Left renal cortex interstitium (tissue), 4 donors: ENCODE measurements at regions not wholly inside any gene's neighbourhood (a gene's known extent, or its start where the extent isn't known, plus 50 kb on each side); places are given as distances from the start of the nearest gene placed in this dataset.
"Not testable (repeated sequence)": the region's sequence is repeated elsewhere in the genome, so short reads cannot be mapped to it uniquely, and the experiment has no call there.

Source experiments
- DNase-seq, 4 donors: peaks; one replicate each; pipeline ENCODE4 v3.0.0-alpha.2; 2013; ENCODE audit warnings: low read depth in 4 of 4, low spot score in 2 of 4, missing footprints in 1 of 4

DNA sequence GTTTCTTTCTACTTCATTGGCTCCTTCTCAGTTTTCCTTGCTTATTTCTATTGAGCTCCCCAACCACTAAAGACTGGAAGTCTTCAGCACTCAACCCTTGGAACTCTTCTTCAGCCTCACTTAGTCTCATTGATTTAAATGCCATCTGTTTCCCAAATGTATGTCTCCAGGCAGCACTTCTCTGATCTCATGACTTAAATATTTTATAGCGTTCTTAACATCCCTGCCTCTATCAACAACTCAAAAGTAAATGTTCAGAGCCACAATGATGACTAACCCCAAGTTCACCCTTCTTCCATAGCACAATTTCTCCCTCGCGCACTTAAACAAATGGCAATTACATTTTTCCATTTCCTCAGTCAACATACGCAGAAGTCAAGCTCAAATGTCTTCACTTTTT, 1393.3 kb downstream of the ARAP2 start:
- DNase-seq, result no peak

DNA sequence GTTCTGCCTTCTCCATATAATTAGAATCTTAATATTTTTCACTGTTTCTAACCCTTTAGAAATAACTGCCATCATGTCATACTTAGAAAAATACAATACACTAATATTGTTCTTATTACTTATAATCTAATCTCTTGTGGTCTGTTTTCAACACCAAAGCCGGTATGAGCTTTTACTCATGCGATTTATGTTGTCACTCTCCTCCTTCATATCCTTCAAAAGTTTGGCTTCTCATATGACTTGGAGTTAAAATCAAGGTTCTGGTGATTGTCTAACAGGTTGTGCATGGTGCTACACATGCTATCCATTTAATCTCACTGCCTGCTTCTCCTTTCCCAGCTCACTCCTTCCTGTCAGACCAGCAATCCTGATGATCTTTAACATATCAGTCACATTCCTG, 1392.9 kb downstream of the ARAP2 start:
- no peak for DNase-seq

DNA sequence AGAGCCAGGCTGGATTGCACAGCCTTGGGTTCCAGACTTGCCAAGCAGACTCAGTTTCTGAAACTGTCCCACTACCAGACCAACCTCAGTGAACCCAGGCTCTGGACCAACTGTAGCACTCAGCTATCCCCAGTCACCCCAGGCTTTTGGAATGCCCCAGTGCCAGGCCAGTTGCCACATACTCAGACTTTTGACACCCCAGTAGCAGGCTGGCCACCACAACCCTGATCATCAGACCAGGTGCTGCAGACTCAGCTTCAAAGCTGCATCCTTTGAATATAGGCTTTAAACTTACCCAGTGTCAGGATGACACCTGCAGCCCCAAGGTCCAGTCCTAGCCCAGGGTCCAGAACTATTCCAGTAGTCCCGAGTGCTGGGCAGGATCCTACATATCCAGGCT, 1389.9 kb downstream of the ARAP2 start:
- no peak for DNase-seq

DNA sequence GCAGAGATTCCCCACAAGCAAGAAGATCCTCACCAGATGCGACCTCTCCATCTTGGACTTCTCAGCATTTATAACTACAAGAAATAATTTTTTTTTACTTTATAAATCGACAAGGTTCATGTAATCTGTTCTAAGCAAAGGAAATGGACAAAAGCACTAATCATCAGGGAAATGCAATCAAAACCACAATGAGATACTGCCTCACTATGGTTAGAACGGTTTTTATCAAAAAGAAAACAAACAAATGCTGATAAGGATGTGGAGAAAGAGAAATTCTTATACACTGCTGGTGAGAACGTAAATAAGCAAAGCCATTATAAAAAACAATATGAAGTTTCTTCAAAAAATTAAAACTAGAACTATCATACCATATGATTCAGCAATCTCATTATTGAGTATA, 1382.6 kb downstream of the ARAP2 start:
- no peak for DNase-seq

DNA sequence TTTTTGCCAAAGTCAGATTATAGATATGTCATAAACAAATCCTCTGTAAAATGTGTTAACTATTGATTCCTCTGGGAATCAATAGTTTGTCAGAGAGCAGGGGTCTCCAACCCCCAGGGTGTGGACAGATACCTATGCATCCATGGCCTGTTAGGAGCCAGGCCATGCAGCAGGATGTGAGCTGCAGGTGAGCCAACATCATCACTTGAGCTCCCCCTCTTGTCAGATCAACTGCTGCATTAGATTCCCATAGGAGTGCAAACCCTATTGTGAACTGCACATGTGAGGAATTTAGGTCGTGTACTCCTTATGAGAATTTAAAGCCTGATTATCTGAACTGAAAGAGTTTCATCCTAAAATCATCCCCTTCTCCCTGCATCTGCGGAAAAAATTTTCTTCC, 1365.4 kb downstream of the ARAP2 start:
- no peak for DNase-seq

DNA sequence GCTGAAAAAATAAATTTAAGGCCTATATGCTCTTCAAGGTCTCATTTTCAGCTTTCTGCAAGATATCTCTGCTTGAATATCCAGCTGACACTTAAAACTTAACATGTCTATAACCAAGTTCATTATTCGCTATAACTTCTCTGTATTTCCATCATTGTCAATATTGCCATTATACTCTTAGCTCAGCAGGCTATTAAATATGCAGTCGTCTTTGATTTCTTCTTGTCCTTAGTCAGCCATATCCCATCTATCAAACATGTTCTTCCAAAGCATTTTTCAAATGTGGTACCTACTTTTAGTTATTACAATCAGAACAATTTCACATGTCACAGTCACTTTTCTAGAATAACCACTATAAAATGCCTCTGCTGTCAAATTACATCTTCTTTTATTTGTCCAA, 1364.1 kb downstream of the ARAP2 start:
- DNase-seq, result no peak

DNA sequence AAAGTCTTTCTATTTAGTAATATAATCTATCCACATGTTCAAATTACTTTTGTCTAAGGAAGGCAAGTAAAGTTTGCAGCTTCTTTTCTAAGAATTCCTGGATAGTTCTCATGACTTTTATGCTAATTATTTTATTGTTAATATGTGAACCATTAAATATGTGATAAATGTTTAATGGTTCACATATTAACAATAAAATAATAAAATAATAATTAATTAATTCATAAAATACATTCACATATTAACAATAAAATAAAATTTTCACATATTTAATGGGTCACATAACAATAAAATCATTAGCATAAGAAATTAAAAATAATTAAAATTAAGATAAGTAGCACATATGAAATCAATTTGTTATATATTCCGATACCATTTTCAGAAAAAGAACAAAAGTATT, 1352.4 kb downstream of the ARAP2 start:
- DNase-seq, result no peak

DNA sequence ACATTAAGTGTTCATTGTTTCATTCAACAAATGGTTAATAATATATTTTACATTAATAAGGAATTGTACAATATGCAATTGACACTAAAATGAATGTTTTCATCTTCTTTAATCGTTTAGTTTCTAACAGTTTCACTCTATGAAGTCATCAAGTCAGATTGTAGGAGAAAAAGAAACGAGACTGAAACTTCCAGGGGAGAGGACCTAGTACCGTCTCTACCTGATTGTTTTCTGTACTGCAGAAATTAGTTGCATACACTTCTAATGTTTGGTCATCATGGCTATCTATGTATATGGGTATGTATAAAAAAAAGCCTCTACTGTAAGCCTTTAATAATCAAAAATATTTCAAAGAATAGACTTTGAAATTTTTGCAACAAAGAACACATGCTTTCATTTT, 1350.9 kb downstream of the ARAP2 start:
- DNase-seq, result no peak

DNA sequence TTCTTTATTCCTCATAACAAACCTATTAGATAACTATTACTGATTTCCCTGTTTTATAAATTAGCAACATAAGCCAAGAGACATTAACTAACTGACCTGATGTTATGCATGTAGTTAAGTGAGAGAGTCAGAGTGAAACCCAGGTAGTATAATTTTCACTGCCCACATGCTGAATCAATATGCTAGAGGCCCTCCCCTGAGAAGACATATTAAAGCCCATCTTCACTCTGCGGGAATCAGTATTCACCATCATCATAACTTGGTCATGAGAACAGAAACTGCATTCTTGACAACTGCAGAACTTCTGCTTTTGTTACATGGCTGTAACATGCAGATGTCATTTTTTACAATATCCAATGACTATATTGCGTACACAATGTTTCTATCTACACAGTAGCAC, 1324.3 kb downstream of the ARAP2 start:
- DNase-seq, result no peak

DNA sequence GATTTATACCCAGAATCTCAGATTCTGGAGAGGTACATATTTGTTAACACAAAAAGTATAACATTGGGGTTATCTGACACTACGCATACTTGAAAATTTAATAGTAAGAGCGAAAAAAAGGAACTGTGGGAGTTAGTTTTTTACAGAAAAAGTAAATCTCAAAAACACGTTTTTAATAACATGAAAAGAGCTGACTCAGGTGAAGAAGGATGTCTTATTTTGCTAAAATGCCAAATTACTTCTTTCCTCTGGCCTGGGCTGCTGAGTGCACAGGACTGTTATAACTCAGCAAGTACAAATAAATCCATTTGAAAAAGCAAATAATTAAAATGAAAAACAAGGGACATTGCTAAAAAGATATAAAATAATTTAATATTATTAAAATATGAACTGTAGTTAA, 1322.9 kb downstream of the ARAP2 start:
- DNase-seq, result no peak

DNA sequence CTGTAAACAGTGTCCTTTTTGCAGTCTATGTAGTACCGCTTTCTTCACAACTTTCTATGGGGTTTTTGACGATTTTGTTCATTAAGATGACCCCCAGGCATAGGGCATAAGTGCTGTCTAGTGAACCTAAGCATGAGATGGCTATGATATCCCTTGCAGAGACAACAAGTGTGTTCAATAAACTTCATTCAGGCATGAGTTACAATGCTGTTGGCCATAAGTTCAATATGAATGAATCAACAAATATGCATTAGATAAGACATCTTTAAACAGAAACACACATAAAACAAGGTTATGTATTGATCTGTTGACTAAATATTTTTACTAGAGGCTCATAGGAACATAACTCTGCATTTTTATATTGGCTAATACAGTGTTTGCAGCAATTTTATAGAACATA, 1322.0 kb downstream of the ARAP2 start:
- no peak for DNase-seq

DNA sequence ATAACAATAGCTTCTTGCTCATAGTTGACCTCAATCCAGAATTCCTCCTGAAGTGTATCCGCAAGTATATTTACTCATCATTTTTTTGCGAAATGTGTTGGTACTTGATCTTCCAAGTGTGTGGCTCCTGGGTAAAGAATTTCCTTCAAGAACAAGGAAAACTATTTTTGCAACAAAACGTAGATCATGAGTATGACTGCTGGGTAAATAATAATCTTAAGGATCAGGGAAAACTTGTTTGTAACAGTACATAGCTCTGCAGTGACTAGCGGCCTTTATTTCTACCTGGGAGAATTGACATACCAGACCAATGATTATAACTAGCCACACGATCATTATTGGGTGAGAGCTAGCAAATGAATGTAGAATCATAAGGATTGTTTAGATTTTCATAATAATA, 1311.7 kb downstream of the ARAP2 start:
- no peak for DNase-seq

DNA sequence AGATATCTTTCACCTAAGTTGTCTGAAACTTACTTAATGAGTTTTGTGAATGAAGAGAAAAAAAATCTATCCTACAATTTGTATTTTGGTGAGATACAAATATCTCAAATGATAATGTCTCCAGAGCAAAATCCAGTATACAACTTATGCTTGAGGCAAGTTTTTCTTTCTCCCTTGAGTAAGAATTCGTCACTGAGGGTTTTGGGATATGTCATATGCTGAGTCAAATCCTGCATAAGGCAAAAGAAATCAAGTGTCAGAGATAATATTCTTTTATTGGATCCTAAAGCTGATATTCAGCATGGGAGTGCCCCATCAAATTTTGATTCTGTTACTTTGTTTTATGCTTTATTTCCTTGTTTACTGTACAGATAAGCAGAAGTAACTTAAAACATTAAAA, 1308.6 kb downstream of the ARAP2 start:
- no peak for DNase-seq

DNA sequence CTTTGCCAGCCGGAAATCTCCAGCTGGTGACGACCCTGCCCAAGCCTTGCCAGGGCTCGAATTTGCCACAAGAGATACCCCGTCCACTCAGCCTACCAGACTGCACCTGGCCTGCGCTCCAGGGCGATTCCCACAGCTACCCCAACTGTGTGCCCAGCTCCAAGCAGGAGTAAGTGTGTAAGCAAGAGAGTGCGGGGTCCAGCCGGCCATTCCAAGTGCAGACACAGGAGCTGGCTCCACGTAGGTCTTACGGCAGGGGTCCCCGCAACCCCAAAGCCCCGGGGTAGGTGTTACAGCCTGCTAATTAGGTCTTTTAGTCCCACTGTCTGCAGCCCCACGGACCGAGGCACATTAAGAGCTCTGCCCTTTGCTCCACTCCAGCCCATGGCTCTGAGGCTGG, 1305.2 kb downstream of the ARAP2 start:
- DNase-seq, result no peak

DNA sequence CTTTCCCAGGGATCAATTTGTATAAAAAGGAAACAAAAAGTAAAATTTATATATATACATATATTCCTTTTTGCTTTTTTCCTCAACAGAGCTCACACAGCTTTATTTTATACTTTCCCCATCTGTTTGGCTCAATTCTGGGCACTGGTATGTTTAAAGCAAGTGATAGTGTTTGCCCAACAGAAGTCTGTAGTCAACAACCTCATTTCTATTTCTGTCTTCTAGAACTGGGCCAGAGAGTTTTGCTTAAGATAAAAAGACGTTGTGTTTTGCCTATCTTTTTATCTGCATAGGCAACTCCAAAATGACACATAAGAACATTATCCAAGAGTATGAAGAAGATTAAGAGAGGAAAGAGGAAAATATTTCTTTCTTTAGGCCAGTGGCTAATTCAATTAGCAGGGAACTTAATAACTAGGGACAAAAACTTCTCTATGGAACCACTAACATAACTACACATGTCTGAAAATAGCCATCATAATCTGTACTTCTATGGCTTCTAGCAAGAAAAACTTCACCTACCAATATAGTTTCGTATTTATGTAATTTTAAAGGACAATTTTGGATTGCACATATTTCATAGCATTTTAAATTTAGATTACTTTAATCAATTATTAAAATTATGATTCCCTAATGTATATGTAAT, 1300.5 kb downstream of the ARAP2 start:
- no peak for DNase-seq

DNA sequence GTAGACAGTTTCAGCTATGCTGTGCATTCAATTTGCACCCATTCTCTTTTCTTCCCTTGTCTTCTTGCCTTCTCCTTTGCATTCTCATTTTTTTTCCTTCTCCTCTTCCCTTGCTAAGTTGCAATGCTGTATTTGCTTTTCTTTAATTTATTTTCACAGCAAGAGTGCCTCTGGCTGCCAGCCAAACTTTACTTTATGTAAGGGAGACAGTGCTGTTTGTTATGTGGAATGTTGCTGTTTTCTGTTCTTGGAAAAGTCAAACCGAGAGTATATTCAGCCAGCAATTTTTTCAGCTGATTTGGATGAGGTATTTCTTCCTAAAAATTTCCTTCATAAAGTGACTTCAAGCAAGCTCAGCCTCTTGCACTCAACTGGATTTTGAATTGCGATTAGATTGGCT, 1293.4 kb downstream of the ARAP2 start:
- peak in 2 of 4 donors; percentile 1 to 16 for DNase-seq

DNA sequence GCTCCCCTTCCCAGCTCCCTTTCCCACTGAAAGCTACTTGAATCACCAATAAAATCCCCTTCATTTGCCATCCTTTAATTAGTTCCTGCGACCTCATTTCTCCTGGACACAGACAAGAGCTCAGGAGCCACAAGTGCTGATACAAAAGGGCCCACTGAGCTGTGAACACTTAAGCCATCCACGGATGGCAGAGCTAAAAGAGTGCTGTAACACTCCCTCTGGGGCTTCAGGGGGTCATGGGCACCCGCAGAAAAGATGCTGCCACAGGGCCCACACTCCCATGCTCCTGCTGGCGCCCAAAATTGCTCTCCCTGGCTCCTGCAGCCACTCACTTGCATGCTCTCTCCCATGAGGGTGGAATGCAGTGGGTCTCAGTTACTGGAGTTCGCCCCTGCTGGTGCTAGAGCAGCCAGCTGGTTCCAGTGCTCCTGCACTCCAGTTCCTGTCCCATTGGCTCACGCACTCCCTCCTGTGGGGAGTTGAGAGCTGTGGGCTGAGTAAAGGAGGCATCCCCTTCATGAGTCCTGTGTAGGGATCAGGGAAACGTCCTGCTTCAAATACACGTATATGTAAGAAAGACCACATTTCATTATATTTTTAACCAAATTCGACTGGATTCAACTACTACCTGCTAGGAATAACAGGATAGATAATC, 1291.0 kb downstream of the ARAP2 start:
- DNase-seq, result no peak

DNA sequence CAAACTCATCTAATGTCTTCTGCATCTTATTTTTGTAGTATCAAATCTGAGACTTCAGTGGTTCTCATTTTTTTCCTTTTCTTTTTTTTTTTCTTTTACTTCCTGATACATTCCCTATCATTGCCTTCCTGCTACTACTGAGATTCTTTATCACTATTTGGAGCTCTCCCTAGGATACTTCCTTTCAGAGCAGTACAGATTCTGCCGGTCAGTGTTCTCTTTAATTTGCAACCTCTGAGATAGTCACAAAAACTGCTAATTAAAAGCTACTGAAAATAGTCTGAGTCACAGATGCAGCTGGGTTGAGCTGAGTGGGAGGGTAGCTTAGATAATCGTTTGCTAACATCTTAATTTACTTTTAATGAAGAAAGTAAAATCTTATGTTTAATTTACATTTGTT, 1279.7 kb downstream of the ARAP2 start:
- no peak for DNase-seq

DNA sequence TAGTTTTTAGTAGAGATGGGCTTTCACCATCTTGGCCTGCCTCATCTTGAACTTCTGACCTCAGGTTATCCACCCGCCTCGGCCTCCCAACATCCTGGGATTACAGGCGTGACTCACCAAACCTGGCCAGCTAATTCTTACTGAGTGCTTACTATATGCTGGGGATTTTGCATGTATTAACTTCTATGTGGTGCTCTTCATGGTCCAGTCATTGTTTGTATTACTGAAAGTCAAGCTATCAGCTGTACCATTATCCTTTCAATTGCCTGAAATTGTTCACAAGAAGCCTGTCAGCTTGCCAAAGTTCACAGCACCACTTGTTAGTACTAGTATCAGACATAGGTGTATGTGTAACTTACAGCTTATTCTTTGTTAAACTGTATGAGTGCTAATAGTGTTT, 1272.1 kb downstream of the ARAP2 start:
- DNase-seq, result no peak

DNA sequence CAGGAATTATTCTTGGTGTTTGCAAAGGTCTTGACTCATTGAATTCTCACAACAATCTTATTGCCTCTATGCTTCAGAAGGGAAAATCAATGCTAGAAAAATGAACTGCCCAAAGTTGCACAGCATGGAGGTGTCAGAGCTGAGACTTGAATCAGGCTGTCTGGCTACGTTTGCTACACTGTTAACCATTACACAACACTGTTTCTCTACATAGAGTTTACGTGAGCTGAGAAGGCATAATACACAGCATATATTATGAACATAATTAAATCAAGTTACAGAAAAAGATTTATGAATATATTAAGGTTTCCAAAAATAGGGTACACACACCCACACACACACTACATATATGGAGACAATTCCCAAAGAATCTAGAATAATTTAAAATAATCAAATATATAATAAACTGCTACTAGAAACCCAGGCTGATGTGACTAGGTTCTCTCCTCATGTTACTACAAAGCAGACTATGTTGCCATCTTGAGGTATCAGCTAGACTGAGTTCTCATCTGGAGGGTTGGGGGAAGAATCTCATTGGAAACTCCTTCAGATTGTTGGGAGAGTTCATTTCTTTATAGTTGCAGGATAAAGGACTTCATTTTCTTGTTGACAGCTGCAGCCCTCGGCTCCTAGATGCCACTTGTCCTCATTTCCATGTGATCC, 1270.5 kb downstream of the ARAP2 start:
- DNase-seq, result no peak

DNA sequence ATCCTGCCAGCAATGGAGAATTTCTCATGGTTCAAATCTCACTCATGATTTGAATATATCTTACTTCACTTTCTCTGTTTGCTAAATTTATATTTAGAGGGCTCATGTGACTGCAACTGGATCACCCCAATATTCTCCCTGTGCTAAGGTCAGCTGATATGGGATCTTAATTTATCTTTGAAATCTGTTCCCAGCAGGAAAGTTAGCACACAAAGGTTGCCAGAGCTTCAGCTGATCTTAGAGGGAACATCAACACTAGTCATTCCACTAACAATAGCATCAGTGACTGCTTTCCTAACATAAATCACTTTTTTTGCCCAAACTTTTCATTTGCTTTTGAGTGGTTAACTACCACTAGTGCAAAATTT, 1270.0 kb downstream of the ARAP2 start:
- DNase-seq, result no peak

DNA sequence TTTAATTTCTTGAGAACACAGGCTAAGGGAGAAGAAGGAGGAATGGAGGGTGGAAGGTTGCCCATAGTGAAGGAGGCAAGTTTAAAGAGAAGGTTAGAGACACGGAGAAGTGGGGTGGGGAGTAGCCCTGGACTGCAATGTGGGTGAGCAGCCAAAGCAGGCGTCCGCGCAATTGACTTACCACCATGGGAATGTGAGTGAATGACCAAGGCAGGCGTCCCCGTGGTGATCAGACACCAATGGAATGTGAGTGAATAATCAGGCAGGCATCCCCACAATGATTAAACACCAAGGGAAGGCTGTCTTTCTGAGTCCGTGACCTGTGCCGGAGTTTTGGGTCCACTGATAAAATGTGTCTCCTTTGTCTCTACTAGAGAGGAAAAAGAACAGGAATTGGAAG, 1223.1 kb downstream of the ARAP2 start:
- DNase-seq, result not testable (repeated sequence)
